H1 (cell line): ENCODE measurements at regions not wholly inside any gene's neighbourhood (a gene's known extent, or its start where the extent isn't known, plus 50 kb on each side); places are given as distances from the start of the nearest gene placed in this dataset.

Experiments used
- BACH1 ChIP-seq: IDR thresholded peaks from 2 replicates; pipeline ENCODE4 v1.6.1; 2012; ENCODE audit warnings: low read length, improper control_type of control experiment
- CHD1 ChIP-seq: IDR thresholded peaks from 2 replicates; pipeline ENCODE4 v1.6.1; 2012; ENCODE audit warnings: low read depth, low read length, improper control_type of control experiment
- CTCF ChIP-seq, 3 experiments: IDR thresholded peaks; 1 replicate in 2 of 3; 2 replicates in 1 of 3; pipeline versions ENCODE4 v1.5.1 to v1.6.1; 2011; ENCODE audit warnings: low read length in 3 of 3, mild to moderate bottlenecking in 3 of 3, inconsistent platforms in 2 of 3, low read depth in 1 of 3, moderate library complexity in 1 of 3; ENCODE audit not compliant: insufficient read depth in 1 of 3; ENCODE audit errors: control extremely low read depth in 1 of 3
- NRF1 ChIP-seq: IDR thresholded peaks from 2 replicates; pipeline ENCODE4 v1.6.1; 2011; ENCODE audit warnings: mild to moderate bottlenecking, low read depth, low read length, improper control_type of control experiment
- PHF8 ChIP-seq: fragments of 200-600 bp; sonication (generic); conservative IDR thresholded peaks from 2 replicates; pipeline ENCODE4 v1.7.1; 2012; ENCODE audit warnings: low read depth, mild to moderate bottlenecking, inconsistent platforms, low read length, moderate library complexity
- TCF12 ChIP-seq: IDR thresholded peaks from 2 replicates; pipeline ENCODE4 v1.6.1; 2011; ENCODE audit warnings: low read depth, mild to moderate bottlenecking, low read length

- TF ChIP-seq PHF8: no peak
- TF ChIP-seq CHD1: no peak
- no peak for TF ChIP-seq CTCF (IDR thresholded peaks at IDR 0.05; ENCODE audit: control extremely low read depth in 1 of 3, insufficient read depth in 1 of 3, low read depth in 1 of 3, low read length in 3 of 3)
- no peak for TF ChIP-seq TCF12
- no peak for TF ChIP-seq BACH1
- no peak for TF ChIP-seq NRF1
These were observed 253.6 kb upstream of the XYLT1 start (continued) for GRCh38 chr16:17724242-17724898.
